ENCODE measurements at regions not wholly inside any gene's neighbourhood (a gene's known extent, or its start where the extent isn't known, plus 50 kb on each side); places are given as distances from the start of the nearest gene placed in this dataset.
"Not testable (repeated sequence)": the region's sequence is repeated elsewhere in the genome, so short reads cannot be mapped to it uniquely, and the experiment has no call there.

- H3K9me3 ChIP-seq (ENCODE audit: control insufficient read depth, low read length), result not testable (repeated sequence)
These were observed 168.6 kb downstream of the ALDH1A2 start for GRCh38 chr15:57896899-57897298.

GRCh38 chr15:57897870-57898269, 167.6 kb downstream of the ALDH1A2 start:
- 97% methylated on average over 3 of the region's 3 CpGs for WGBS
- intact Hi-C loops (cut with DNase I), result no loop called here

More at GRCh38 chr15:57896899-57897298, 168.6 kb downstream of the ALDH1A2 start:
- DNase-seq; H3K27ac ChIP-seq (ENCODE audit: low read length); H3K27me3 ChIP-seq (ENCODE audit: control insufficient read depth, insufficient read depth); H3K4me1 ChIP-seq (ENCODE audit: control insufficient read depth, insufficient read depth, low read length); intact Hi-C loops (cut with DNase I); H3K4me3 ChIP-seq (ENCODE audit: low read length); ATAC-seq: not testable (repeated sequence)
- WGBS, result 93% methylated on average over 6 of the region's 6 CpGs

GRCh38 chr15:57902155-57902554, 163.4 kb downstream of the ALDH1A2 start:
- Histone ChIP-seq H3K4me1 (ENCODE audit: control insufficient read depth, insufficient read depth, low read length) (no peaks in the 10 kb centered on the region), H3K9me3 (ENCODE audit: control insufficient read depth, low read length) (no peaks in the 10 kb centered on the region), H3K4me3 (ENCODE audit: low read length) (no peak overlapping the region), H3K27me3 (ENCODE audit: control insufficient read depth, insufficient read depth) (no peaks in the 10 kb centered on the region), H3K27ac (ENCODE audit: low read length) (no peak overlapping the region)
- intact Hi-C loops (cut with DNase I), result no loop called here
- ATAC-seq (no peak), DNase-seq (no peak)
- 98% methylated on average over 1 of the region's 1 CpG for WGBS

More at GRCh38 chr15:57897870-57898269, 167.6 kb downstream of the ALDH1A2 start:
- H3K27me3 ChIP-seq (ENCODE audit: control insufficient read depth, insufficient read depth), result no peaks in the 10 kb centered on the region
- H3K9me3 ChIP-seq (ENCODE audit: control insufficient read depth, low read length), result no peaks in the 10 kb centered on the region
- no peak for DNase-seq
- H3K27ac ChIP-seq (ENCODE audit: low read length), result no peak overlapping the region
- H3K4me3 ChIP-seq (ENCODE audit: low read length), result no peak overlapping the region
- ATAC-seq, result no peak
- no peaks in the 10 kb centered on the region for H3K4me1 ChIP-seq (ENCODE audit: control insufficient read depth, insufficient read depth, low read length)
